Endothelial cell of umbilical vein (primary cell): ENCODE measurements at regions not wholly inside any gene's neighbourhood (a gene's known extent, or its start where the extent isn't known, plus 50 kb on each side); places are given as distances from the start of the nearest gene placed in this dataset.

Experiments
- EZH2 ChIP-seq: IDR thresholded peaks from 2 replicates; pipeline ENCODE4 v1.6.1; 2012; ENCODE audit warnings: borderline replicate concordance, low read depth, mild to moderate bottlenecking, moderate library complexity, low read length, inconsistent platforms; ENCODE audit not compliant: severe bottlenecking
- FOS ChIP-seq: IDR thresholded peaks from 2 replicates; pipeline ENCODE4 v1.6.1; 2011; ENCODE audit warnings: mild to moderate bottlenecking, low read length, moderate library complexity, borderline replicate concordance; ENCODE audit not compliant: insufficient read depth
- JUN ChIP-seq: IDR thresholded peaks from 2 replicates; pipeline ENCODE4 v1.6.1; 2011; ENCODE audit warnings: borderline replicate concordance, low read depth; ENCODE audit not compliant: insufficient read length, insufficient read depth
- MYC ChIP-seq: IDR thresholded peaks from one replicate; pipeline ENCODE4 v1.6.1; 2011; ENCODE audit warnings: mild to moderate bottlenecking, low read depth, low read length
- POLR2A ChIP-seq: IDR thresholded peaks from 2 replicates; pipeline ENCODE4 v1.6.1; 2012; ENCODE audit warnings: low read depth, mild to moderate bottlenecking, control low read depth, low read length
- POLR2AphosphoS5 ChIP-seq: IDR thresholded peaks from 2 replicates; pipeline ENCODE4 v1.6.1; 2012; ENCODE audit warnings: low read depth, mild to moderate bottlenecking, control low read depth, low read length, moderate library complexity; ENCODE audit not compliant: insufficient read depth
- TF ChIP-seq, protein P1 (sequence below): IDR thresholded peaks from 2 replicates; pipeline ENCODE4 v1.6.1; 2011; ENCODE audit not compliant: insufficient read depth, insufficient read length
- TF ChIP-seq, protein P2 (sequence below), 2 donors: IDR thresholded peaks; 1 replicate in 1 of 2; 2 replicates in 1 of 2; pipeline ENCODE4 v1.5.1; 2011; ENCODE audit warnings: low read length in 2 of 2, mild to moderate bottlenecking in 2 of 2, moderate library complexity in 2 of 2, control low read depth in 1 of 2, inconsistent platforms in 1 of 2, low read depth in 1 of 2; ENCODE audit not compliant: insufficient read depth in 1 of 2; ENCODE audit errors: extremely low read depth in 1 of 2

DNA sequence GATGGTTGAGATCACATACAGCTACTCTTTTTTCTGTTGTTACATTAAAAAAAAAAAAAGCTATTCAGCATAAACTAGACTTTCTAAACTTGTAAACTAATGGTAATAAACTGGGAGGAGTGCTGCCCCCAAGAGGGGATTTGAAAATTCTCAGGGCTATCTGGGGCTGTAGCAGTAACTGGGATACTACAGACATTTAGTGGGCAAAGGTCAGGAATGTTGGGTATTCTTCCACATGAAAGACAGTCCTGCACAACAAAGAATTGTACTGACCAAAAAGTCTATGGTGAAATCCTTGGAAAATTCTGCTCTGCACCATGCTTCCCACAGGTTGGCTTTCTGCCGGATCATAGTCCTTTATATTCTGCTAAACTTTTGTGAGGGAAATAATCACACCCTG lies 232.6 kb upstream of the BOD1L1 start:
- TF ChIP-seq POLR2AphosphoS5 (no peak), EZH2 (no peak), POLR2A (no peak), FOS (no peak), JUN (no peak), MYC (no peak)
- TF ChIP-seq, protein P1, sequence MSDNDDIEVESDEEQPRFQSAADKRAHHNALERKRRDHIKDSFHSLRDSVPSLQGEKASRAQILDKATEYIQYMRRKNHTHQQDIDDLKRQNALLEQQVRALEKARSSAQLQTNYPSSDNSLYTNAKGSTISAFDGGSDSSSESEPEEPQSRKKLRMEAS = no peak
- TF ChIP-seq, protein P2, sequence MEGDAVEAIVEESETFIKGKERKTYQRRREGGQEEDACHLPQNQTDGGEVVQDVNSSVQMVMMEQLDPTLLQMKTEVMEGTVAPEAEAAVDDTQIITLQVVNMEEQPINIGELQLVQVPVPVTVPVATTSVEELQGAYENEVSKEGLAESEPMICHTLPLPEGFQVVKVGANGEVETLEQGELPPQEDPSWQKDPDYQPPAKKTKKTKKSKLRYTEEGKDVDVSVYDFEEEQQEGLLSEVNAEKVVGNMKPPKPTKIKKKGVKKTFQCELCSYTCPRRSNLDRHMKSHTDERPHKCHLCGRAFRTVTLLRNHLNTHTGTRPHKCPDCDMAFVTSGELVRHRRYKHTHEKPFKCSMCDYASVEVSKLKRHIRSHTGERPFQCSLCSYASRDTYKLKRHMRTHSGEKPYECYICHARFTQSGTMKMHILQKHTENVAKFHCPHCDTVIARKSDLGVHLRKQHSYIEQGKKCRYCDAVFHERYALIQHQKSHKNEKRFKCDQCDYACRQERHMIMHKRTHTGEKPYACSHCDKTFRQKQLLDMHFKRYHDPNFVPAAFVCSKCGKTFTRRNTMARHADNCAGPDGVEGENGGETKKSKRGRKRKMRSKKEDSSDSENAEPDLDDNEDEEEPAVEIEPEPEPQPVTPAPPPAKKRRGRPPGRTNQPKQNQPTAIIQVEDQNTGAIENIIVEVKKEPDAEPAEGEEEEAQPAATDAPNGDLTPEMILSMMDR (IDR thresholded peaks at IDR 0.05; ENCODE audit: extremely low read depth in 1 of 2, insufficient read depth in 1 of 2, low read depth in 1 of 2, low read length in 2 of 2) = no peak
